Stomach (tissue), 8 donors: ENCODE measurements at regions not wholly inside any gene's neighbourhood (a gene's known extent, or its start where the extent isn't known, plus 50 kb on each side); places are given as distances from the start of the nearest gene placed in this dataset.

Experiments used
- DNase-seq, 2 donors: peaks; one replicate each; pipeline versions ENCODE4 v3.0.0 to v3.0.0-alpha.2; 2013 to 2019
- H3K27ac ChIP-seq, 5 donors: fragments of 200-600 bp in 4 of 5; sonication (generic) in 4 of 5; one replicate each; pipeline ENCODE4 v1.5.1; 2013 to 2019; ENCODE audit warnings: mild to moderate bottlenecking in 1 of 5, moderate library complexity in 1 of 5
- H3K27me3 ChIP-seq, 3 donors: fragments of 200-600 bp; sonication (generic); one replicate each; pipeline ENCODE4 v1.5.1; 2017 to 2019; ENCODE audit warnings: mixed run types in 1 of 3
- H3K36me3 ChIP-seq, 4 donors: fragments of 200-600 bp; sonication (generic); 1 replicate in 3 of 4; 2 replicates in 1 of 4; pipeline ENCODE4 v1.5.1; 2016 to 2019
- H3K4me1 ChIP-seq, 4 donors: fragments of 200-600 bp; sonication (generic); one replicate each; pipeline ENCODE4 v1.5.1; 2016 to 2019
- H3K4me3 ChIP-seq, 4 donors: fragments of 200-600 bp; sonication (generic) in 3 of 4; one replicate each; pipeline ENCODE4 v1.5.1; 2016 to 2019; ENCODE audit warnings: mild to moderate bottlenecking in 1 of 4
- H3K9me3 ChIP-seq, 4 donors: fragments of 200-600 bp; sonication (generic); one replicate each; pipeline ENCODE4 v1.5.1; 2016 to 2019
- CTCF ChIP-seq, 7 experiments: fragments of 450-650 bp in 4 of 7; fragments of 200-600 bp in 3 of 7; sonication (generic) in 3 of 7; IDR thresholded peaks; one replicate each; pipeline ENCODE4 v1.5.1; 2016 to 2019; ENCODE audit warnings: antibody characterized with exemption in 7 of 7, control low read depth in 2 of 7, mild to moderate bottlenecking in 1 of 7
- EP300 ChIP-seq: sonication (generic); formaldehyde crosslinking; IDR thresholded peaks from one replicate; pipeline ENCODE4 v1.6.1; 2017; ENCODE audit warnings: antibody characterized with exemption
- POLR2A ChIP-seq, 4 donors: fragments of 450-650 bp; IDR thresholded peaks; one replicate each; pipeline ENCODE4 v1.6.1; 2016; ENCODE audit warnings: antibody characterized with exemption in 4 of 4, control low read depth in 2 of 4, mild to moderate bottlenecking in 1 of 4, moderate library complexity in 1 of 4
- POLR2AphosphoS5 ChIP-seq, 3 donors: sonication (generic); formaldehyde crosslinking; IDR thresholded peaks; one replicate each; pipeline ENCODE4 v1.6.1; 2016; ENCODE audit warnings: antibody characterized with exemption in 3 of 3
- WGBS, 5 donors: extraction: QIAGEN DNeasy Blood & Tissue Kit in 3 of 5; methylation state at CpG; one replicate each; pipeline versions ENCODE4 v1.1.5 to v1.1.7; 2013 to 2018; 5-methylcytosine and 5-hydroxymethylcytosine counted together
- intact Hi-C: fragments of 100-400 bp; cut with DNase I; formaldehyde crosslinking; loops from one replicate; pipeline ENCODE4 v1.15.1; 2023; ENCODE audit warnings: low total_unique reads
- donor health status: healthy with polysubstance abuse.
- donor health status: Bipolar disorder and iron deficiency.
- donor health status: healthy.

- intact Hi-C loops, result no loop called here
These were observed 78.2 kb upstream of the FGGY start for GRCh38 chr1:59218521-59219236.

GRCh38 chr1:59219916-59220315, 77.0 kb upstream of the FGGY start:
- intact Hi-C loops, result no loop called here
- no peaks in the 10 kb centered on the region for H3K9me3 ChIP-seq
- WGBS, 5 donors, result 71 to 82% (median 79%) methylated on average over 2 of the region's 2 CpGs
- H3K36me3 ChIP-seq, result no peaks in the 10 kb centered on the region
- DNase-seq, result no peak
- TF ChIP-seq POLR2AphosphoS5 (IDR thresholded peaks at IDR 0.05) (no peak), POLR2A (IDR thresholded peaks at IDR 0.05) (no peak), EP300 (no peak), CTCF (IDR thresholded peaks at IDR 0.05) (no peak)
- peaks cover 0 to 4% (median 0%) of the 10 kb centered on the region in 4 donors for H3K4me1 ChIP-seq
- no peaks in the 10 kb centered on the region for H3K27me3 ChIP-seq
- H3K4me3 ChIP-seq, result no peak overlapping the region
- no peak overlapping the region for H3K27ac ChIP-seq

More at GRCh38 chr1:59218521-59219236, 78.2 kb upstream of the FGGY start:
- 73 to 88% (median 81%) methylated on average over 5 of the region's 5 CpGs for WGBS, 5 donors
- Histone ChIP-seq H3K27ac (no peak overlapping the region), H3K9me3 (no peaks in the 10 kb centered on the region), H3K27me3 (no peaks in the 10 kb centered on the region), H3K4me3 (no peak overlapping the region), H3K36me3 (no peaks in the 10 kb centered on the region), H3K4me1 (peaks cover 0 to 13% (median 3%) of the 10 kb centered on the region in 4 donors)
- TF ChIP-seq POLR2A (IDR thresholded peaks at IDR 0.05), result no peak
- TF ChIP-seq POLR2AphosphoS5 (IDR thresholded peaks at IDR 0.05), result no peak
- no peak for TF ChIP-seq CTCF (IDR thresholded peaks at IDR 0.05)
- DNase-seq, result no peak

DNA sequence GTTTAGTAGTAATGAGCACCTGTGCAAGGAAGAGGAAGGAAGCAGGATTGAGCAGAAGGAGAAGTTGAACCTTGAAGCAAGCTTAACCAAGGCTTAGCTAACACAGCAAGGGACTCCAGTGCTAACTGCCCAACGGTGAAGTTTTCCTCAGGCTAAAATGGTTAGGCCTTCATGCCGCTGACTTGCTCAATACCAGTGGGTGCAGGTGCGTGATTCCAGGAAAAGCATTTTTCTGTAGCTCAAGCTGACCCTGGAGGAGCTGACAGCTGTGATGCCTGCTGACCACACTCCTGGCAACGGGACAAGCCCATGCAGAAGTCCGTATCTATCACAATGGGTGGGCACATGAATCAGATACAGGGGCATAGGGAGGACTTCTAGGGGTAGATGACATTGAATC, 76.5 kb upstream of the FGGY start:
- 42 to 60% (median 47%) methylated on average over 5 of the region's 5 CpGs for WGBS, 5 donors
- Histone ChIP-seq H3K4me1 (no peaks in the 10 kb centered on the region), H3K36me3 (no peaks in the 10 kb centered on the region), H3K27me3 (no peaks in the 10 kb centered on the region), H3K4me3 (no peak overlapping the region), H3K27ac (no peak overlapping the region), H3K9me3 (no peaks in the 10 kb centered on the region)
- intact Hi-C loops, result no loop called here
- TF ChIP-seq EP300 (no peak), POLR2A (IDR thresholded peaks at IDR 0.05) (no peak), CTCF (IDR thresholded peaks at IDR 0.05) (no peak), POLR2AphosphoS5 (IDR thresholded peaks at IDR 0.05) (no peak)
- DNase-seq, result no peak

GRCh38 chr1:59223198-59223597, 73.7 kb upstream of the FGGY start:
- no peak for TF ChIP-seq CTCF (IDR thresholded peaks at IDR 0.05)
- TF ChIP-seq POLR2AphosphoS5 (IDR thresholded peaks at IDR 0.05), result no peak
- TF ChIP-seq POLR2A (IDR thresholded peaks at IDR 0.05), result no peak
- no peak for TF ChIP-seq EP300
- H3K27me3 ChIP-seq, result no peaks in the 10 kb centered on the region
- no peak overlapping the region for H3K4me3 ChIP-seq
- intact Hi-C loops, result no loop called here
- WGBS, 5 donors, result 75 to 82% (median 77%) methylated on average over 2 of the region's 2 CpGs
- H3K4me1 ChIP-seq, result peaks cover 0 to 3% (median 0%) of the 10 kb centered on the region in 4 donors
- no peaks in the 10 kb centered on the region for H3K36me3 ChIP-seq
- DNase-seq, result no peak
- no peak overlapping the region for H3K27ac ChIP-seq
- no peaks in the 10 kb centered on the region for H3K9me3 ChIP-seq
